ENCODE measurements at regions not wholly inside any gene's neighbourhood (a gene's known extent, or its start where the extent isn't known, plus 50 kb on each side); places are given as distances from the start of the nearest gene placed in this dataset.

DNA sequence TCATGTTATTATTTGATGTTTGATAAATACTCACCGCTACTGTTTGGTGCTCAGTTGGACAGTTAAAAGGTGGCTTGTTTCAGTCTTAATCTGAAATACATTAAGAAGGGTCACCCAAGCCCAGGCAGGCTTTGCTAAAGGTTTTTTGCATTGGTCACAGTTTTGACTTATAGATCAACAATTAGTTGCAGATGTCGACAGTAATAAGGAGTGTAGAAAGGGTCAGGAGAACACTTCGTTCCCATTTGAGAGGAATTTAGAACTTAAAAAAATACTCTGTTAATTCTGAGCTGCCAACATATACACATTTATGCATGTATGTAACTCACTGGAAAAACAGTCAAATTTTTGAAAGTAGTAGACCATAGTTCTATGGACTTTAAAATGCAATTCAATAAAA is 130.3 kb downstream of the TMEM30B start:
- no peaks in the 10 kb centered on the region for H4K20me1 ChIP-seq (ENCODE audit: insufficient read depth, low read length)
- H2AFZ ChIP-seq (ENCODE audit: low read depth, low read length) = no peak overlapping the region
- H3K4me2 ChIP-seq (ENCODE audit: low read length) = no peak overlapping the region
- no peaks in the 10 kb centered on the region for H3K27me3 Mint-ChIP-seq (ENCODE audit: low read depth, unreplicated experiment)
- H3K4me3 ChIP-seq (ENCODE audit: insufficient read depth, low read depth, low read length) = no peak overlapping the region
- FAIRE-seq (no peak), DNase-seq (ENCODE audit: low read depth) (no peak)
- H3K9ac ChIP-seq (ENCODE audit: low read length) = no peak overlapping the region
- H3K9me3 Mint-ChIP-seq (ENCODE audit: unreplicated experiment) = peaks cover 2% of the 10 kb centered on the region
- no peaks in the 10 kb centered on the region for H3K36me3 ChIP-seq (ENCODE audit: insufficient read depth, low read length)
- H3K27me3 ChIP-seq (ENCODE audit: insufficient read depth, low read length) = no peaks in the 10 kb centered on the region
- no peaks in the 10 kb centered on the region for H3K79me2 ChIP-seq (ENCODE audit: insufficient read depth, low read length)
- H3K4me3 Mint-ChIP-seq (ENCODE audit: unreplicated experiment) = no peak overlapping the region
- no peaks in the 10 kb centered on the region for H3K9me3 ChIP-seq (ENCODE audit: insufficient read depth, low read depth, low read length)
- no peak for TF ChIP-seq EZH2 (IDR thresholded peaks at IDR 0.05; ENCODE audit: insufficient read depth, low read length)
- TF ChIP-seq, protein P1, sequence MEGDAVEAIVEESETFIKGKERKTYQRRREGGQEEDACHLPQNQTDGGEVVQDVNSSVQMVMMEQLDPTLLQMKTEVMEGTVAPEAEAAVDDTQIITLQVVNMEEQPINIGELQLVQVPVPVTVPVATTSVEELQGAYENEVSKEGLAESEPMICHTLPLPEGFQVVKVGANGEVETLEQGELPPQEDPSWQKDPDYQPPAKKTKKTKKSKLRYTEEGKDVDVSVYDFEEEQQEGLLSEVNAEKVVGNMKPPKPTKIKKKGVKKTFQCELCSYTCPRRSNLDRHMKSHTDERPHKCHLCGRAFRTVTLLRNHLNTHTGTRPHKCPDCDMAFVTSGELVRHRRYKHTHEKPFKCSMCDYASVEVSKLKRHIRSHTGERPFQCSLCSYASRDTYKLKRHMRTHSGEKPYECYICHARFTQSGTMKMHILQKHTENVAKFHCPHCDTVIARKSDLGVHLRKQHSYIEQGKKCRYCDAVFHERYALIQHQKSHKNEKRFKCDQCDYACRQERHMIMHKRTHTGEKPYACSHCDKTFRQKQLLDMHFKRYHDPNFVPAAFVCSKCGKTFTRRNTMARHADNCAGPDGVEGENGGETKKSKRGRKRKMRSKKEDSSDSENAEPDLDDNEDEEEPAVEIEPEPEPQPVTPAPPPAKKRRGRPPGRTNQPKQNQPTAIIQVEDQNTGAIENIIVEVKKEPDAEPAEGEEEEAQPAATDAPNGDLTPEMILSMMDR (IDR thresholded peaks at IDR 0.05; ENCODE audit: insufficient read depth, low read depth, low read length) = no peak
- no peaks in the 10 kb centered on the region for H3K36me3 Mint-ChIP-seq (ENCODE audit: low read depth, unreplicated experiment)
- H3K27ac Mint-ChIP-seq (ENCODE audit: unreplicated experiment) = no peak overlapping the region
- H3K4me1 ChIP-seq (ENCODE audit: insufficient read depth, low read length) = peaks cover 56% of the 10 kb centered on the region
- peak overlapping the region; percentile 65 for H3K27ac ChIP-seq (ENCODE audit: low read depth, low read length)
- peaks cover 38% of the 10 kb centered on the region for H3K4me1 Mint-ChIP-seq (ENCODE audit: low read depth, unreplicated experiment)

DNA sequence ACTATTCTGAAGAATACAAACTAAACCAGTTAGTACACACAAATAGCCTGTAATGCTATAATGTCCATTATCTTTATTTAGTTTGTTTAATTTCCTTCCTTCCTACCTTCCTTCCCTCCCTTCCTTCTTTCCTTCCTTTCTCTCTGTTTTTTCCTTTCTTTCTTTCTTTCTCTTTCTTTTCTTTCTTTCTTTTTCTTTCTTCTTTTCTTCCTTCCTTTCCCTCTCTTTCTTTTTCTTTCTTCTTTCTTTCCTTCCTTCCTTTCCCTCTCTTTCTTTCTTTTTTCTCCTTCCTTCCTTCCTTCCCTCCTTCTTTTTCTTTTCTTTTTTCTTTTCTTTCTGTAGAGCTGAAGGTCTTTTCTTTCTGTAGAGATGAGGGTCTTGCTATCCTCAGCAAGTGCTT is 131.2 kb downstream of the TMEM30B start:
- DNase-seq (ENCODE audit: low read depth) = no peak
- Histone ChIP-seq H3K9ac (ENCODE audit: low read length) (no peak overlapping the region), H3K79me2 (ENCODE audit: insufficient read depth, low read length) (no peaks in the 10 kb centered on the region), H3K27ac (ENCODE audit: low read depth, low read length) (no peak overlapping the region), H4K20me1 (ENCODE audit: insufficient read depth, low read length) (no peaks in the 10 kb centered on the region), H3K9me3 (ENCODE audit: insufficient read depth, low read depth, low read length) (no peaks in the 10 kb centered on the region), H3K27me3 (ENCODE audit: insufficient read depth, low read length) (no peaks in the 10 kb centered on the region), H3K4me3 (ENCODE audit: insufficient read depth, low read depth, low read length) (no peak overlapping the region), H3K36me3 (ENCODE audit: insufficient read depth, low read length) (no peaks in the 10 kb centered on the region), H3K4me1 (ENCODE audit: insufficient read depth, low read length) (peaks cover 64% of the 10 kb centered on the region), H3K4me2 (ENCODE audit: low read length) (no peak overlapping the region), H2AFZ (ENCODE audit: low read depth, low read length) (no peak overlapping the region)
- Mint-ChIP-seq H3K4me1 (ENCODE audit: low read depth, unreplicated experiment) (peaks cover 42% of the 10 kb centered on the region), H3K27ac (ENCODE audit: unreplicated experiment) (no peak overlapping the region), H3K27me3 (ENCODE audit: low read depth, unreplicated experiment) (no peaks in the 10 kb centered on the region), H3K4me3 (ENCODE audit: unreplicated experiment) (no peak overlapping the region), H3K36me3 (ENCODE audit: low read depth, unreplicated experiment) (peaks cover 2% of the 10 kb centered on the region), H3K9me3 (ENCODE audit: unreplicated experiment) (peaks cover 7% of the 10 kb centered on the region)
- TF ChIP-seq, protein P1 (IDR thresholded peaks at IDR 0.05; ENCODE audit: insufficient read depth, low read depth, low read length) = no peak
- no peak for TF ChIP-seq EZH2 (IDR thresholded peaks at IDR 0.05; ENCODE audit: insufficient read depth, low read length)
- FAIRE-seq = peak; percentile 80

DNA sequence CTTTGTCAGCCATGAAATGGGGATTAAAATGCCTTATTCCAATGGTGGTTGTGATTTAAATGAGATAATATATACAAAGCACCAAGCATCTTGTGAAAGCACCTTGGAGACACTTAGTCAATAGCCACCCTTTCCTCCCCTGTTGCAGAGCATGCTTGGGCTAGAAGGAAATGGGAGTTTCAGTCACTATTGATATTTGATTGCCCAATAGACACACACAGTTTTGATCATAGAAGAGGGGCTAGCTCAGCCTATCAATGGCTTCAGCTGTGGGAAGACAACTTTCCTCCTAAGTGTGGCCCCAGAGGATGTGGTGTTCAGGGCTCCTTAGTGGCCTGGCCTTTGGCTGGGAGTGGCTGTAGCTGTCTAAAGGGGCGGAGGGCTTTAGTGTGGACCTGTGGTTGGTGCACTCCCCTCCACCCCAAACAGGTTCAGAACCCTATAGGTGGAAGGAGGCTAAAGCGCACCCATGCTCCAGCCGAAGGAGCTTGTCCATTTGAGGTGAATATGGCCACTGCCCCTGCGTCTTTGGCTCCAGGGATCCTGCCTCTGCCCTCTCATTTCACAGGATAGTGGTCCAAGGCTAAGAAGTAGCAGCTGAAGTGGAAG is 132.3 kb downstream of the TMEM30B start:
- no peaks in the 10 kb centered on the region for H3K27me3 ChIP-seq (ENCODE audit: insufficient read depth, low read length)
- H3K9me3 Mint-ChIP-seq (ENCODE audit: unreplicated experiment) = peaks cover 14% of the 10 kb centered on the region
- peak overlapping the region; percentile 57 for H3K4me2 ChIP-seq (ENCODE audit: low read length)
- H3K4me3 Mint-ChIP-seq (ENCODE audit: unreplicated experiment) = no peak overlapping the region
- peak overlapping the region; percentile 81 for H3K9ac ChIP-seq (ENCODE audit: low read length)
- H3K4me1 ChIP-seq (ENCODE audit: insufficient read depth, low read length) = peaks cover 58% of the 10 kb centered on the region
- H3K27me3 Mint-ChIP-seq (ENCODE audit: low read depth, unreplicated experiment) = no peaks in the 10 kb centered on the region
- H3K79me2 ChIP-seq (ENCODE audit: insufficient read depth, low read length) = no peaks in the 10 kb centered on the region
- TF ChIP-seq, protein P1 (IDR thresholded peaks at IDR 0.05; ENCODE audit: insufficient read depth, low read depth, low read length) = no peak
- no peak for TF ChIP-seq EZH2 (IDR thresholded peaks at IDR 0.05; ENCODE audit: insufficient read depth, low read length)
- H3K4me3 ChIP-seq (ENCODE audit: insufficient read depth, low read depth, low read length) = no peak overlapping the region
- H2AFZ ChIP-seq (ENCODE audit: low read depth, low read length) = no peak overlapping the region
- H4K20me1 ChIP-seq (ENCODE audit: insufficient read depth, low read length) = no peaks in the 10 kb centered on the region
- peaks cover 2% of the 10 kb centered on the region for H3K36me3 Mint-ChIP-seq (ENCODE audit: low read depth, unreplicated experiment)
- peaks cover 3% of the 10 kb centered on the region for H3K9me3 ChIP-seq (ENCODE audit: insufficient read depth, low read depth, low read length)
- peaks cover 32% of the 10 kb centered on the region for H3K4me1 Mint-ChIP-seq (ENCODE audit: low read depth, unreplicated experiment)
- FAIRE-seq = no peak
- no peaks in the 10 kb centered on the region for H3K36me3 ChIP-seq (ENCODE audit: insufficient read depth, low read length)
- no peak overlapping the region for H3K27ac Mint-ChIP-seq (ENCODE audit: unreplicated experiment)
- peak overlapping the region; percentile 96 for H3K27ac ChIP-seq (ENCODE audit: low read depth, low read length)
- DNase-seq (ENCODE audit: low read depth) = no peak

Measured in astrocyte (in vitro differentiated cells and primary cell).